ENCODE measurements at regions not wholly inside any gene's neighbourhood (a gene's known extent, or its start where the extent isn't known, plus 50 kb on each side); places are given as distances from the start of the nearest gene placed in this dataset.

- no peaks in the 10 kb centered on the region for H3K9me3 ChIP-seq (ENCODE audit: insufficient read depth, low read depth, low read length)
Observed at GRCh38 chr11:19646921-19647320, 65.7 kb upstream of the NAV2 start.

GRCh38 chr11:19646308-19646707 lies 66.3 kb upstream of the NAV2 start:
- H3K4me1 ChIP-seq (ENCODE audit: insufficient read depth, low read length): no peaks in the 10 kb centered on the region
- no peaks in the 10 kb centered on the region for H3K27me3 ChIP-seq (ENCODE audit: insufficient read depth, low read length)
- H3K9ac ChIP-seq (ENCODE audit: low read depth, low read length): no peak overlapping the region
- H3K9me3 ChIP-seq (ENCODE audit: insufficient read depth, low read depth, low read length): no peaks in the 10 kb centered on the region
- H3K27ac ChIP-seq (ENCODE audit: low read length): no peak overlapping the region
- no peak overlapping the region for H3K4me3 ChIP-seq (ENCODE audit: low read length)
- no peaks in the 10 kb centered on the region for H3K36me3 ChIP-seq (ENCODE audit: insufficient read depth, low read depth, low read length)

More at GRCh38 chr11:19646921-19647320, 65.7 kb upstream of the NAV2 start:
- no peak overlapping the region for H3K9ac ChIP-seq (ENCODE audit: low read depth, low read length)
- no peak overlapping the region for H3K27ac ChIP-seq (ENCODE audit: low read length)
- H3K4me3 ChIP-seq (ENCODE audit: low read length): no peak overlapping the region
- H3K27me3 ChIP-seq (ENCODE audit: insufficient read depth, low read length): no peaks in the 10 kb centered on the region
- H3K4me1 ChIP-seq (ENCODE audit: insufficient read depth, low read length): no peaks in the 10 kb centered on the region
- no peaks in the 10 kb centered on the region for H3K36me3 ChIP-seq (ENCODE audit: insufficient read depth, low read depth, low read length)

- Histone ChIP-seq H3K4me3 (ENCODE audit: low read length) (no peak overlapping the region), H3K9me3 (ENCODE audit: insufficient read depth, low read depth, low read length) (no peaks in the 10 kb centered on the region), H3K9ac (ENCODE audit: low read depth, low read length) (no peak overlapping the region), H3K27ac (ENCODE audit: low read length) (no peak overlapping the region), H3K4me1 (ENCODE audit: insufficient read depth, low read length) (no peaks in the 10 kb centered on the region), H3K36me3 (ENCODE audit: insufficient read depth, low read depth, low read length) (no peaks in the 10 kb centered on the region), H3K27me3 (ENCODE audit: insufficient read depth, low read length) (no peaks in the 10 kb centered on the region)
Observed at GRCh38 chr11:19644316-19644715, 68.3 kb upstream of the NAV2 start.

GRCh38 chr11:19642185-19643158 lies 70.2 kb upstream of the NAV2 start:
- no peak overlapping the region for H3K4me3 ChIP-seq (ENCODE audit: low read length)
- H3K9me3 ChIP-seq (ENCODE audit: insufficient read depth, low read depth, low read length): no peaks in the 10 kb centered on the region
- no peak overlapping the region for H3K27ac ChIP-seq (ENCODE audit: low read length)

GRCh38 chr11:19639603-19640105 lies 73.0 kb upstream of the NAV2 start:
- Histone ChIP-seq H3K4me1 (ENCODE audit: insufficient read depth, low read length) (no peaks in the 10 kb centered on the region), H3K4me3 (ENCODE audit: low read length) (no peak overlapping the region), H3K9ac (ENCODE audit: low read depth, low read length) (no peak overlapping the region), H3K27ac (ENCODE audit: low read length) (no peak overlapping the region), H3K36me3 (ENCODE audit: insufficient read depth, low read depth, low read length) (no peaks in the 10 kb centered on the region), H3K27me3 (ENCODE audit: insufficient read depth, low read length) (no peaks in the 10 kb centered on the region), H3K9me3 (ENCODE audit: insufficient read depth, low read depth, low read length) (no peaks in the 10 kb centered on the region)

More at GRCh38 chr11:19642185-19643158, 70.2 kb upstream of the NAV2 start:
- Histone ChIP-seq H3K27me3 (ENCODE audit: insufficient read depth, low read length) (no peaks in the 10 kb centered on the region), H3K4me1 (ENCODE audit: insufficient read depth, low read length) (no peaks in the 10 kb centered on the region), H3K9ac (ENCODE audit: low read depth, low read length) (no peak overlapping the region), H3K36me3 (ENCODE audit: insufficient read depth, low read depth, low read length) (no peaks in the 10 kb centered on the region)

GRCh38 chr11:19635332-19635731 lies 77.3 kb upstream of the NAV2 start:
- Histone ChIP-seq H3K36me3 (ENCODE audit: insufficient read depth, low read depth, low read length) (no peaks in the 10 kb centered on the region), H3K27me3 (ENCODE audit: insufficient read depth, low read length) (no peaks in the 10 kb centered on the region), H3K9ac (ENCODE audit: low read depth, low read length) (no peak overlapping the region), H3K4me3 (ENCODE audit: low read length) (no peak overlapping the region), H3K27ac (ENCODE audit: low read length) (no peak overlapping the region), H3K9me3 (ENCODE audit: insufficient read depth, low read depth, low read length) (no peaks in the 10 kb centered on the region), H3K4me1 (ENCODE audit: insufficient read depth, low read length) (no peaks in the 10 kb centered on the region)

GRCh38 chr11:19633276-19633675 lies 79.4 kb upstream of the NAV2 start:
- no peak overlapping the region for H3K27ac ChIP-seq (ENCODE audit: low read length)

GRCh38 chr11:19632499-19632834 lies 80.2 kb upstream of the NAV2 start:
- no peaks in the 10 kb centered on the region for H3K27me3 ChIP-seq (ENCODE audit: insufficient read depth, low read length)
- no peaks in the 10 kb centered on the region for H3K4me1 ChIP-seq (ENCODE audit: insufficient read depth, low read length)
- H3K36me3 ChIP-seq (ENCODE audit: insufficient read depth, low read depth, low read length): no peaks in the 10 kb centered on the region
- H3K9ac ChIP-seq (ENCODE audit: low read depth, low read length): no peak overlapping the region
- H3K9me3 ChIP-seq (ENCODE audit: insufficient read depth, low read depth, low read length): no peaks in the 10 kb centered on the region
- H3K27ac ChIP-seq (ENCODE audit: low read length): no peak overlapping the region
- H3K4me3 ChIP-seq (ENCODE audit: low read length): no peak overlapping the region

More at GRCh38 chr11:19633276-19633675, 79.4 kb upstream of the NAV2 start:
- Histone ChIP-seq H3K4me3 (ENCODE audit: low read length) (no peak overlapping the region), H3K4me1 (ENCODE audit: insufficient read depth, low read length) (no peaks in the 10 kb centered on the region), H3K36me3 (ENCODE audit: insufficient read depth, low read depth, low read length) (no peaks in the 10 kb centered on the region), H3K9ac (ENCODE audit: low read depth, low read length) (no peak overlapping the region), H3K27me3 (ENCODE audit: insufficient read depth, low read length) (no peaks in the 10 kb centered on the region), H3K9me3 (ENCODE audit: insufficient read depth, low read depth, low read length) (no peaks in the 10 kb centered on the region)

- Histone ChIP-seq H3K4me1 (ENCODE audit: insufficient read depth, low read length) (no peaks in the 10 kb centered on the region), H3K9ac (ENCODE audit: low read depth, low read length) (no peak overlapping the region), H3K27ac (ENCODE audit: low read length) (no peak overlapping the region), H3K4me3 (ENCODE audit: low read length) (no peak overlapping the region), H3K9me3 (ENCODE audit: insufficient read depth, low read depth, low read length) (no peaks in the 10 kb centered on the region), H3K27me3 (ENCODE audit: insufficient read depth, low read length) (no peaks in the 10 kb centered on the region), H3K36me3 (ENCODE audit: insufficient read depth, low read depth, low read length) (no peaks in the 10 kb centered on the region)
Observed at GRCh38 chr11:19631712-19632498, 80.7 kb upstream of the NAV2 start.

GRCh38 chr11:19628018-19628417 lies 84.6 kb upstream of the NAV2 start:
- Histone ChIP-seq H3K9ac (ENCODE audit: low read depth, low read length) (no peak overlapping the region), H3K27me3 (ENCODE audit: insufficient read depth, low read length) (no peaks in the 10 kb centered on the region), H3K4me3 (ENCODE audit: low read length) (no peak overlapping the region), H3K27ac (ENCODE audit: low read length) (no peak overlapping the region), H3K4me1 (ENCODE audit: insufficient read depth, low read length) (no peaks in the 10 kb centered on the region), H3K9me3 (ENCODE audit: insufficient read depth, low read depth, low read length) (peaks cover 12% of the 10 kb centered on the region; the same call in 1 of the 2 replicates), H3K36me3 (ENCODE audit: insufficient read depth, low read depth, low read length) (no peaks in the 10 kb centered on the region)

GRCh38 chr11:19627566-19627965 lies 85.1 kb upstream of the NAV2 start:
- Histone ChIP-seq H3K4me1 (ENCODE audit: insufficient read depth, low read length) (no peaks in the 10 kb centered on the region), H3K9me3 (ENCODE audit: insufficient read depth, low read depth, low read length) (peaks cover 12% of the 10 kb centered on the region; the same call in 1 of the 2 replicates), H3K36me3 (ENCODE audit: insufficient read depth, low read depth, low read length) (no peaks in the 10 kb centered on the region), H3K27ac (ENCODE audit: low read length) (no peak overlapping the region), H3K9ac (ENCODE audit: low read depth, low read length) (no peak overlapping the region), H3K27me3 (ENCODE audit: insufficient read depth, low read length) (no peaks in the 10 kb centered on the region), H3K4me3 (ENCODE audit: low read length) (no peak overlapping the region)

Measured in iPS-20b (cell line).